IMR-90 (cell line): ENCODE measurements at regions not wholly inside any gene's neighbourhood (a gene's known extent, or its start where the extent isn't known, plus 50 kb on each side); places are given as distances from the start of the nearest gene placed in this dataset.

Source experiments
- ATAC-seq: fragments of 200-7000 bp; cut with Tn5 transposase; 2 replicates; pipeline ENCODE4 v1.9.1; 2020; ENCODE audit warnings: low read depth, mild to moderate bottlenecking, moderate library complexity
- BruUV-seq: library from RNA; stranded (reverse); fragments of 400-500 nt; replicated peaks from 2 replicates; lab custom pipeline; 2021; lab: Mats Ljungman, UMichigan
- CTCF ChIA-PET: fragments of 300-600 bp; formaldehyde crosslinking; extraction: SDS; loops from one replicate; lab custom pipeline; 2021; ENCODE audit warnings: antibody characterized with exemption; lab: Yijun Ruan, JAX
- POLR2A ChIA-PET: fragments of 300-600 bp; sonication (Branson Sonifier 250); formaldehyde crosslinking; loops from one replicate; lab custom pipeline; 2022; ENCODE audit warnings: antibody characterized with exemption; ENCODE audit not compliant: unreplicated experiment; lab: Charles Lee
- DNase-seq: peaks from one replicate; pipeline ENCODE4 v3.0.0; 2013
- H2AFZ ChIP-seq: replicated peaks from 2 replicates; pipeline ENCODE3; 2013; ENCODE audit warnings: low read length, mild to moderate bottlenecking; ENCODE audit not compliant: poor library complexity
- H2AK5ac ChIP-seq: 2 replicates; pipeline ENCODE4 v1.6.1; 2013; ENCODE audit warnings: low read depth, low read length, inconsistent platforms
- H2AK9ac ChIP-seq: replicated peaks from 2 replicates; pipeline ENCODE3; 2013; ENCODE audit warnings: mild to moderate bottlenecking, low read depth, low read length, moderate library complexity; ENCODE audit not compliant: poor library complexity
- H2BK120ac ChIP-seq: 2 replicates; pipeline ENCODE4 v1.6.1; 2013; ENCODE audit warnings: low read depth, low read length, inconsistent platforms
- H2BK15ac ChIP-seq: 3 replicates; pipeline ENCODE4 v1.6.1; 2013; ENCODE audit warnings: low read depth, low read length, inconsistent platforms
- H2BK20ac ChIP-seq: 2 replicates; pipeline ENCODE4 v1.6.1; 2013; ENCODE audit warnings: low read depth, mild to moderate bottlenecking, inconsistent platforms, low read length, moderate library complexity
- H2BK5ac ChIP-seq: 2 replicates; pipeline ENCODE4 v1.6.1; 2013; ENCODE audit warnings: mild to moderate bottlenecking, low read depth, low read length, inconsistent platforms; ENCODE audit not compliant: poor library complexity, severe bottlenecking
- H3K14ac ChIP-seq: replicated peaks from 2 replicates; pipeline ENCODE4 v1.6.1; 2013; ENCODE audit warnings: low read depth, low read length, inconsistent platforms
- H3K18ac ChIP-seq: 2 replicates; pipeline ENCODE4 v1.6.1; 2013; ENCODE audit warnings: low read depth, low read length, control low read depth
- H3K23ac ChIP-seq: 2 replicates; pipeline ENCODE4 v1.6.1; 2013; ENCODE audit warnings: low read depth, low read length, inconsistent platforms
- H3K27ac ChIP-seq: 2 replicates; pipeline ENCODE4 v1.5.1; 2013; ENCODE audit warnings: mild to moderate bottlenecking, control low read depth, low read length; ENCODE audit not compliant: insufficient read depth
- H3K27me3 ChIP-seq: 2 replicates; pipeline ENCODE4 v1.6.1; 2013; ENCODE audit warnings: low read length; ENCODE audit not compliant: control insufficient read depth, insufficient read depth
- H3K36me3 ChIP-seq: 2 replicates; pipeline ENCODE4 v1.6.1; 2013; ENCODE audit warnings: low read length, mixed read lengths; ENCODE audit not compliant: control insufficient read depth, insufficient read depth
- H3K4ac ChIP-seq: 2 replicates; pipeline ENCODE4 v1.6.1; 2013; ENCODE audit warnings: low read depth, low read length, inconsistent platforms
- H3K4me1 ChIP-seq: 2 replicates; pipeline ENCODE4 v1.6.1; 2013; ENCODE audit warnings: low read length, mixed read lengths; ENCODE audit not compliant: control insufficient read depth, insufficient read depth
- H3K4me2 ChIP-seq: 2 replicates; pipeline ENCODE4 v1.6.1; 2013; ENCODE audit warnings: low read depth, mild to moderate bottlenecking, control low read depth, low read length, moderate library complexity
- H3K4me3 ChIP-seq: 2 replicates; pipeline ENCODE4 v1.5.1; 2013; ENCODE audit warnings: low read depth, mild to moderate bottlenecking, control low read depth, low read length, moderate library complexity; ENCODE audit not compliant: insufficient read depth
- H3K56ac ChIP-seq: 2 replicates; pipeline ENCODE4 v1.6.1; 2013; ENCODE audit warnings: low read length, inconsistent platforms; ENCODE audit not compliant: insufficient read depth; ENCODE audit errors: extremely low read depth
- H3K79me1 ChIP-seq, 2 experiments: 2 replicates each; pipeline ENCODE4 v1.6.1; 2013; ENCODE audit warnings: low read length in 2 of 2, inconsistent platforms in 1 of 2, low read depth in 1 of 2
- H3K9ac ChIP-seq: 2 replicates; pipeline ENCODE4 v1.6.1; 2013; ENCODE audit warnings: low read depth, low read length, control low read depth
- H3K9me1 ChIP-seq: 2 replicates; pipeline ENCODE4 v1.6.1; 2013; ENCODE audit warnings: low read length, inconsistent platforms; ENCODE audit not compliant: insufficient read depth
- H3K9me3 ChIP-seq: 2 replicates; pipeline ENCODE4 v1.6.1; 2013; ENCODE audit warnings: low read length; ENCODE audit not compliant: control insufficient read depth, insufficient read depth
- H4K20me1 ChIP-seq: 2 replicates; pipeline ENCODE4 v1.6.1; 2013; ENCODE audit warnings: low read length, inconsistent platforms; ENCODE audit not compliant: insufficient read depth
- H4K5ac ChIP-seq: 2 replicates; pipeline ENCODE4 v1.6.1; 2013; ENCODE audit warnings: mild to moderate bottlenecking, low read depth, low read length, control low read depth
- H4K8ac ChIP-seq, 2 experiments: 2 replicates each; pipeline ENCODE4 v1.6.1; 2013; ENCODE audit warnings: low read depth in 2 of 2, low read length in 2 of 2, control low read depth in 1 of 2, inconsistent platforms in 1 of 2
- H4K91ac ChIP-seq: 2 replicates; pipeline ENCODE4 v1.6.1; 2013; ENCODE audit warnings: low read depth, low read length, inconsistent platforms; ENCODE audit not compliant: insufficient read depth
- CEBPB ChIP-seq: IDR thresholded peaks from 2 replicates; pipeline ENCODE4 v1.6.1; 2012; ENCODE audit warnings: low read depth, low read length, improper control_type of control experiment
- CHD1 ChIP-seq: IDR thresholded peaks from 2 replicates; pipeline ENCODE4 v1.6.1; 2012; ENCODE audit warnings: low read depth, low read length, improper control_type of control experiment
- CTCF ChIP-seq: conservative IDR thresholded peaks from 2 replicates; pipeline ENCODE4 v1.5.1; 2012; ENCODE audit warnings: mild to moderate bottlenecking, low read depth, low read length, improper control_type of control experiment
- FOS ChIP-seq: fragments of 150-350 bp; IDR thresholded peaks from 2 replicates; pipeline ENCODE4 v1.6.1; 2016; ENCODE audit warnings: low read depth, low read length
- MAFK ChIP-seq: IDR thresholded peaks from 2 replicates; pipeline ENCODE4 v1.6.1; 2012; ENCODE audit warnings: low read depth, low read length, improper control_type of control experiment
- MAZ ChIP-seq: IDR thresholded peaks from 2 replicates; pipeline ENCODE4 v1.6.1; 2012; ENCODE audit warnings: low read depth, mild to moderate bottlenecking, low read length, improper control_type of control experiment, moderate library complexity, borderline replicate concordance
- SMC3 ChIP-seq: fragments of 150-350 bp; IDR thresholded peaks from 2 replicates; pipeline ENCODE4 v1.6.1; 2016; ENCODE audit warnings: low read depth, mild to moderate bottlenecking, antibody characterized with exemption, low read length, moderate library complexity
- WGBS, 2 experiments: methylation state at CpG; one replicate each; pipeline versions ENCODE4 v1.1.5 to v1.1.7; 2013; ENCODE audit warnings: missing lambda C conversion rate in 2 of 2; ENCODE audit not compliant: insufficient read length in 1 of 2; ENCODE audit errors: extremely low coverage in 2 of 2; 5-methylcytosine and 5-hydroxymethylcytosine counted together
- dilution Hi-C: fragments of 300-500 bp; cut with HindIII; formaldehyde crosslinking; loops from one replicate; pipeline ENCODE4 v1.14.3; 2018; ENCODE audit warnings: low sequenced_read_pairs; ENCODE audit not compliant: unreplicated experiment
- in situ Hi-C: fragments of 300-500 bp; cut with MboI; formaldehyde crosslinking; loops from 3 replicates; pipeline ENCODE4 v1.14.3; 2019; ENCODE audit warnings: low sequenced_read_pairs, inconsistent platforms, mixed read lengths
- intact Hi-C: fragments of 100-400 bp; cut with micrococcal nuclease; formaldehyde crosslinking; loops from 2 replicates; pipeline ENCODE4 v1.10.0; 2022

GRCh38 chr13:48853728-48854102 lies 122.0 kb upstream of the FNDC3A start (continued):
- TF ChIP-seq CEBPB (no peak), MAZ (no peak), CHD1 (no peak)

- Histone ChIP-seq H4K5ac (no peak overlapping the region), H3K4me2 (no peak overlapping the region), H2BK120ac (no peak overlapping the region), H3K36me3 (no peaks in the 10 kb centered on the region), H3K23ac (no peak overlapping the region), H3K79me1 (no peaks in the 10 kb centered on the region), H2AK9ac (no peak overlapping the region), H2BK5ac (no peak overlapping the region), H2BK20ac (no peak overlapping the region), H3K18ac (no peak overlapping the region), H2BK15ac (no peak overlapping the region), H4K20me1 (no peaks in the 10 kb centered on the region), H3K9me3 (no peaks in the 10 kb centered on the region), H3K27me3 (no peaks in the 10 kb centered on the region), H2AFZ (no peak overlapping the region), H2AK5ac (no peak overlapping the region), H4K91ac (no peak overlapping the region), H3K14ac (no peak overlapping the region), H3K27ac (no peak overlapping the region), H4K8ac (no peak overlapping the region), H3K56ac (no peak overlapping the region), H3K9ac (no peak overlapping the region), H3K9me1 (0 out of 2 replicates have a peak, but pooled peaks cover 4% of the 10 kb centered on the region), H3K4ac (no peak overlapping the region), H3K4me1 (peaks cover 4% of the 10 kb centered on the region), H3K4me3 (no peak overlapping the region)
- ChIA-PET POLR2A (no interaction called here), CTCF (interaction anchor here (0.7 to 1.1 kb wide), 2 partner anchors 52 to 659 kb away, joined by 3 read pairs; no protein-coding TSS in a partner anchor)
- no TSS peak for BruUV-seq
- no CpG with 5 or more reads among the region's 4 CpGs for WGBS, 2 experiments
- TF ChIP-seq MAZ (no peak), FOS (no peak), MAFK (no peak), CTCF (no peak), CHD1 (no peak), SMC3 (no peak)
- dilution Hi-C loops: no loop called here
- in situ Hi-C loops: no loop called here
- DNase-seq (no peak), ATAC-seq (no peak)
- intact Hi-C loops: no loop called here
These were observed 118.1 kb upstream of the FNDC3A start for GRCh38 chr13:48857576-48857975.
